ENCODE measurements at regions not wholly inside any gene's neighbourhood (a gene's known extent, or its start where the extent isn't known, plus 50 kb on each side); places are given as distances from the start of the nearest gene placed in this dataset.

- TF ChIP-seq CTCF (IDR thresholded peaks at IDR 0.05; ENCODE audit: low read depth, low read length) = no peak
- no peak for DNase-seq
- Histone ChIP-seq H3K4me3 (ENCODE audit: low read depth, low read length) (no peak overlapping the region), H3K36me3 (no peaks in the 10 kb centered on the region), H3K4me1 (no peaks in the 10 kb centered on the region), H3K27me3 (no peaks in the 10 kb centered on the region), H3K9me3 (no peaks in the 10 kb centered on the region)
Observed at GRCh38 chr7:52323202-52323746, 712.2 kb upstream of the POM121L12 start.

- no peak overlapping the region for H3K4me3 ChIP-seq (ENCODE audit: low read depth, low read length)
- TF ChIP-seq CTCF (IDR thresholded peaks at IDR 0.05; ENCODE audit: low read depth, low read length) = no peak
- no peaks in the 10 kb centered on the region for H3K27me3 ChIP-seq
- no peaks in the 10 kb centered on the region for H3K9me3 ChIP-seq
- no peak for DNase-seq
- no peaks in the 10 kb centered on the region for H3K36me3 ChIP-seq
- no peaks in the 10 kb centered on the region for H3K4me1 ChIP-seq
Observed at GRCh38 chr7:52320610-52321009, 714.8 kb upstream of the POM121L12 start.

GRCh38 chr7:52317921-52318320 lies 717.5 kb upstream of the POM121L12 start:
- no peak for DNase-seq
- no peak for TF ChIP-seq CTCF (IDR thresholded peaks at IDR 0.05; ENCODE audit: low read depth, low read length)
- H3K9me3 ChIP-seq = no peaks in the 10 kb centered on the region
- no peak overlapping the region for H3K4me3 ChIP-seq (ENCODE audit: low read depth, low read length)
- no peaks in the 10 kb centered on the region for H3K27me3 ChIP-seq
- no peaks in the 10 kb centered on the region for H3K36me3 ChIP-seq
- no peaks in the 10 kb centered on the region for H3K4me1 ChIP-seq

GRCh38 chr7:52311886-52312285 lies 723.5 kb upstream of the POM121L12 start:
- Histone ChIP-seq H3K4me3 (ENCODE audit: low read depth, low read length) (no peak overlapping the region), H3K4me1 (no peaks in the 10 kb centered on the region; the same call in 1 of the 2 replicates), H3K36me3 (no peaks in the 10 kb centered on the region), H3K27me3 (no peaks in the 10 kb centered on the region), H3K9me3 (no peaks in the 10 kb centered on the region)
- no peak for DNase-seq
- TF ChIP-seq CTCF (IDR thresholded peaks at IDR 0.05; ENCODE audit: low read depth, low read length) = no peak

GRCh38 chr7:52309631-52310030 lies 725.8 kb upstream of the POM121L12 start:
- no peaks in the 10 kb centered on the region for H3K36me3 ChIP-seq
- DNase-seq = no peak
- no peaks in the 10 kb centered on the region for H3K27me3 ChIP-seq
- no peak for TF ChIP-seq CTCF (IDR thresholded peaks at IDR 0.05; ENCODE audit: low read depth, low read length)
- no peaks in the 10 kb centered on the region for H3K9me3 ChIP-seq
- H3K4me3 ChIP-seq (ENCODE audit: low read depth, low read length) = no peak overlapping the region
- H3K4me1 ChIP-seq = no peaks in the 10 kb centered on the region; the same call in 1 of the 2 replicates

- Histone ChIP-seq H3K4me3 (ENCODE audit: low read depth, low read length) (no peak overlapping the region), H3K9me3 (no peaks in the 10 kb centered on the region), H3K27me3 (no peaks in the 10 kb centered on the region), H3K4me1 (no peaks in the 10 kb centered on the region), H3K36me3 (no peaks in the 10 kb centered on the region)
- TF ChIP-seq CTCF (IDR thresholded peaks at IDR 0.05; ENCODE audit: low read depth, low read length) = no peak
- no peak for DNase-seq
Observed at GRCh38 chr7:52302765-52303520, 732.5 kb upstream of the POM121L12 start.

Data from BE2C (cell line).